ENCODE measurements at regions not wholly inside any gene's neighbourhood (a gene's known extent, or its start where the extent isn't known, plus 50 kb on each side); places are given as distances from the start of the nearest gene placed in this dataset.

GRCh38 chr16:50970281-50970680 is 180.8 kb downstream of the SALL1 start:
- TF ChIP-seq POLR2AphosphoS5 (IDR thresholded peaks at IDR 0.05) (no peak), CTCF (IDR thresholded peaks at IDR 0.05) (no peak), POLR2A (IDR thresholded peaks at IDR 0.05) (no peak), EP300 (IDR thresholded peaks at IDR 0.05) (no peak)
